Skeletal muscle tissue (tissue), 3 donors: ENCODE measurements at regions not wholly inside any gene's neighbourhood (a gene's known extent, or its start where the extent isn't known, plus 50 kb on each side); places are given as distances from the start of the nearest gene placed in this dataset.

Experiments
- H3K27ac ChIP-seq: one replicate; pipeline ENCODE4 v1.7.0; 2013; ENCODE audit warnings: mild to moderate bottlenecking, low read depth, low read length, inconsistent platforms
- H3K27me3 ChIP-seq, 3 donors: one replicate each; pipeline ENCODE4 v1.7.0; 2013; ENCODE audit warnings: low read length in 3 of 3; ENCODE audit not compliant: control insufficient read depth in 3 of 3, insufficient read depth in 3 of 3
- H3K36me3 ChIP-seq, 3 donors: one replicate each; pipeline ENCODE4 v1.7.0; 2013; ENCODE audit warnings: low read length in 3 of 3; ENCODE audit not compliant: control insufficient read depth in 3 of 3, insufficient read depth in 3 of 3
- H3K4me1 ChIP-seq, 3 donors: one replicate each; pipeline ENCODE4 v1.7.0; 2013; ENCODE audit warnings: low read length in 3 of 3, mild to moderate bottlenecking in 3 of 3; ENCODE audit not compliant: control insufficient read depth in 3 of 3, insufficient read depth in 3 of 3
- H3K4me3 ChIP-seq, 3 donors: one replicate each; pipeline ENCODE4 v1.7.0; 2013; ENCODE audit warnings: low read length in 3 of 3
- H3K9ac ChIP-seq, 3 donors: one replicate each; pipeline ENCODE4 v1.7.0; 2013; ENCODE audit warnings: low read length in 3 of 3, mild to moderate bottlenecking in 3 of 3, moderate library complexity in 2 of 3, low read depth in 1 of 3
- H3K9me3 ChIP-seq, 3 donors: one replicate each; pipeline ENCODE4 v1.7.0; 2013; ENCODE audit warnings: low read length in 3 of 3; ENCODE audit not compliant: control insufficient read depth in 3 of 3
- donor health status: Osteomylitis.

DNA sequence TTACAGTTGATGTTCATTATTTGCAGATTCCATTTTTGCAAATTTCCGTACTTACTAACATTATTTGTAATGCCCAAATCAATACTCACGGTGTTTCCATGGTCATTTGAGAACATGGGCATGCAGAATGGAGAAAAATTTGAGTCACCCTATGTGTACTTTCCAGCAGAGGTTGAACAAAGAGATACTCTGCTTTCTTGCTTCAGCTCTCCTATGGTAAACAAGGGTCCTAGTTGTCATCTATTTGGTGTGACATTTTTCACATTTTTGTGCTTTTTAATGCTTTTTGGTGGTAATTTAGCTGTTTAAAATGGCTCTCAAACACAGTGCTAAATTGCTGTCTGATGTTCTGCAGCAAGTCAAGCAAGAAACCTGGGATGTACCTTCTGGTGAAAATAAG is 444.4 kb upstream of the CELF4 start:
- Histone ChIP-seq H3K9ac (no peak overlapping the region), H3K9me3 (no peaks in the 10 kb centered on the region), H3K27me3 (no peaks in the 10 kb centered on the region), H3K27ac (no peak overlapping the region), H3K4me3 (no peak overlapping the region), H3K4me1 (no peaks in the 10 kb centered on the region), H3K36me3 (no peaks in the 10 kb centered on the region)

DNA sequence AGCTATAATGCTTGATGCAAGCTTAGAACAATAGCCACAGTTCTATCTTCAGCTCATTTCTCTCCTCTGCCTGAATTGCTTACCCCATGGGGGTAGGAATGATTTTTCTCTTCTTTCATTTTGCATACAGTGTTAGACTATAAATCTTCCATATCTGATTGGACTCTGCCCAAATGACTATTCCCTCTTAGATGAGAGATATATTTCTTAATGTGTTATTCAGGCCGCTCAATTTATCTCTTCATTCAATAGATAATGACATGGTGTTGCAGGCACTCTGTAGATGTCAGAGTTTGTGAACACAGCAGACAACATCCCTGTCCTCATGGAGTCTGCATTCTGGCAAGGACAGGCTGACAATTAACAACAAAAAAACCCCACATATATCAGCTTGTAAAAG is 443.7 kb upstream of the CELF4 start:
- no peak overlapping the region for H3K9ac ChIP-seq
- no peak overlapping the region for H3K4me3 ChIP-seq
- H3K4me1 ChIP-seq = no peaks in the 10 kb centered on the region
- H3K27me3 ChIP-seq = no peaks in the 10 kb centered on the region
- H3K36me3 ChIP-seq = no peaks in the 10 kb centered on the region
- H3K9me3 ChIP-seq = no peaks in the 10 kb centered on the region
- no peak overlapping the region for H3K27ac ChIP-seq

DNA sequence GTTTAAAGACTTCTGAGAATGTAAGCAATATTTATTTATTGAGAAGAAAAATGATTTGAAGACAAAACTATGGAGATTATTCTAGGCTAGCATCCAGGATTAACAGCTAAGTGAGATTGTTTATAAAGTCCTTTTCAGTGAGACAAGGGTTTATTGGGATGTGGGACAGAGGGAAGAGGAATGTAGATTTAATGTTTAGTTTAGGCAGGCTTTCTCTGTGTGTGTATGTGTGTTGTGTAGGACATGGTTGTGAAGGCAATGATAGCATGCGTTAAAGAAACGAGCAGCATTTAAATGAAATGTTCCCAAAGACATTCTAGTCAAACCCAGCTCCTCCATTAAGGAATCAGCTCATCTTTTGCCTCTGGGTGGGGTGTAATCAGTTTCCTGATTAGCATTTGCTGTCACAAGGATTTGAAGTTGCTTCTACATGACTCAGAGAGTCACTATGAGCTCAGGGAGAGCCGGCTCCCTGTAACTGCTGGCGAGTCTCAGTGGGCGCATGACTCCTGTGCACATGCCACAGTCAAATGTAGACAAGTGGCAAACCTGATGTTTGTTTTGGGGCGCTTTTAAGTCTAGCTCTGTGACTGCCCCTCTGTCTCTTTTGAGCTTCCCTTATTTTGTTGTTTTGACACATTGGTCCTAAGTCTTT is 442.2 kb upstream of the CELF4 start:
- Histone ChIP-seq H3K9ac (no peak overlapping the region), H3K4me1 (no peaks in the 10 kb centered on the region), H3K27ac (no peak overlapping the region), H3K27me3 (no peaks in the 10 kb centered on the region), H3K9me3 (no peaks in the 10 kb centered on the region), H3K36me3 (no peaks in the 10 kb centered on the region), H3K4me3 (no peak overlapping the region)

DNA sequence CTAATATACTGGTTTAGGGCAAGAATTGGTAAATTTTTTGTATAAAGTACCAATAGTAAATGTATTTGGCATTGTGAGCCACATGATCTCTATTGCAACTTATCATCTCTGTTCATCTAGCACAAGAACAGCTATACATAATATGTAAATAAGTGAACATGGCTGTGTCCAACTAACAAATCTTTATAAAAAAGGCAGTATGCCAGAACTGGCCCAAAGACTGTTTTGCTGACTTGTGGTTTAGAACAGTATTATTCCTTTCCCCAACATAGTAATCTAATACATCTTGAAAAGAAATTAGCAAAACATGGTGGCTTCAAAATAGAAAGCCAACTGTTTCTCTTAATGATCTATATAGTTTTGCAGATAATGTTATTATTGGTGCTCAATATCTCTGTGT is 441.4 kb upstream of the CELF4 start:
- no peaks in the 10 kb centered on the region for H3K4me1 ChIP-seq
- no peak overlapping the region for H3K4me3 ChIP-seq

DNA sequence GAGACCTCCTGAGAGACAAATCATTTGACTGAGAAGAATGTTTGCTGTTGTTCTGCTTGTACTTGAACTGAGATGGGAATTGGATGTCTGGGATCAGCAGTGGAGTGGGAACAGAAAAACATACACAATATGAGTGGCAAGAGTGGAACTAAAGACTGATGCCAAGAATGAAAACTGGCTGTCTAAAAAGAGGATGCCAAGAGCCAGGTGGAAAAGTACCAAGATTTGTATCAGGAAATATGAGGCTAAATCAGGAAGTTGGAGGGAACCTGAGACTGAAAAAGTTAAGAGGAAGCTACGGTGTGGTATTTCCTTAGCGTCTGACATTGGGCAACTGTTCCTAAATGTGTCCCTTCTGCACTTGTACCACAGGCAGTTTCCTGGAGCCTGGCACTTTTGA is 440.9 kb upstream of the CELF4 start:
- H3K27ac ChIP-seq = no peak overlapping the region
- no peaks in the 10 kb centered on the region for H3K9me3 ChIP-seq
- no peaks in the 10 kb centered on the region for H3K4me1 ChIP-seq
- no peaks in the 10 kb centered on the region for H3K36me3 ChIP-seq
- H3K4me3 ChIP-seq = no peak overlapping the region
- no peak overlapping the region for H3K9ac ChIP-seq
- no peaks in the 10 kb centered on the region for H3K27me3 ChIP-seq

More for the DNA sequence above, 441.4 kb upstream of the CELF4 start:
- H3K9ac ChIP-seq = no peak overlapping the region
- H3K27ac ChIP-seq = no peak overlapping the region
- H3K9me3 ChIP-seq = no peaks in the 10 kb centered on the region
- no peaks in the 10 kb centered on the region for H3K27me3 ChIP-seq
- H3K36me3 ChIP-seq = no peaks in the 10 kb centered on the region

DNA sequence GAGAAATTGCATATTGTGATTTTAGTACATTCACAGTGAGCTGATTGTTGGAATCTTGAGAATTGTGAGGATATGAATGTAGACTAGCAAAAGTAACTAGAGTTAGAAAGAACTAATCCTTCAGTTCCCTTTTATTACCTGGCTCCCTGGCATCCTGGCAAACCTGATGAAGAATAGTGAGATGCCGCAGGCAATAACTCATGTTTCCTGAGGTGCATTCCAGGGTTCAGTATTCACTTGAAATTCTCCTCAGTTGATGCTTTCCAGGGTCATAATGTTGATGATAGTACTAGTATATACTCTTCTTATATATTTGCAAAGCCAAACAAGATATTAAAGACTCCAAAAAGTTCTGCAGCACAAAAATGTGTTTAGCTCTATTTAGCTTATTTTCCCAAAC is 432.1 kb upstream of the CELF4 start:
- Histone ChIP-seq H3K9me3 (no peaks in the 10 kb centered on the region), H3K27ac (no peak overlapping the region), H3K9ac (no peak overlapping the region), H3K27me3 (peaks cover 0 to 3% (median 0%) of the 10 kb centered on the region in 3 donors), H3K36me3 (no peaks in the 10 kb centered on the region), H3K4me3 (no peak overlapping the region), H3K4me1 (no peaks in the 10 kb centered on the region)

DNA sequence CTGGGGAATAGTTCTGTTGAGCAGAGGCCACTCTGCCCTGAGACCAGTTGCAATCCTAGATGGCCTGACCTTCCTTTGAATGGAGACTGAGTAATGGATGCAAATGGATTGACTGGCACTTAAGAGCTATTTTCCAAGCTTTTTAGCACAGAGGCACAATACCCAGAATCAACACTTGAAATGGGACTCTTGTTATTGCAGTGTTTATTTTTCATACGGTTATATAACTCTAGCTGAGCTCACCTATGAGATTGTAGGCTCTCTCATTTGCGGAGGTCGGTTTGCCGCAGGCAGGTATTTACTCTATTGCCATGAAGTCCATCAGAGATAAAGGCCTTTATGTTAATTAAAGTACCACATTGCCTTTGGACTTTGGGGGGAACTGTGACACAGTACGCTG is 422.3 kb upstream of the CELF4 start:
- Histone ChIP-seq H3K27me3 (no peaks in the 10 kb centered on the region), H3K4me1 (no peaks in the 10 kb centered on the region), H3K4me3 (no peak overlapping the region), H3K27ac (no peak overlapping the region), H3K9me3 (no peaks in the 10 kb centered on the region), H3K9ac (no peak overlapping the region), H3K36me3 (no peaks in the 10 kb centered on the region)

DNA sequence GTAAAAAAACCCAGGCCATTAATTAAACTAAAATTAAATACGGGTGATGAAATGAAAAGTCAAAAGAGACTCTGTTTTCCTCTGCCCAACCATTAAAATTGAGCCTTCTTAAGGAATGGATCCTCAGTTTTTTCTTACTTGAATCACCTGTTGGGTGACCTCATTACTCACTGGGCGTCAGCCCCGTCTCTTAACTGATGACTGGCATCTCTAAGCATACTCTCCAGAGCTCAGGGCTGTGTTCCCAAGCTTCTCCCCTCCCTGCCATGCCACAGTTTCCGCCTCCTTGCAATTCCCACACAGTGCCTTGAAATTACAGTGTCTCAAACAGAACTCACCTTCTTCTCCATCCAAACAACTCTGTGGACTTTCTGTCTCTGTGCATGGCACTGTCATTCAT is 421.1 kb upstream of the CELF4 start:
- Histone ChIP-seq H3K4me1 (no peaks in the 10 kb centered on the region), H3K27ac (no peak overlapping the region), H3K4me3 (no peak overlapping the region), H3K9me3 (no peaks in the 10 kb centered on the region), H3K9ac (no peak overlapping the region), H3K27me3 (no peaks in the 10 kb centered on the region), H3K36me3 (no peaks in the 10 kb centered on the region)

DNA sequence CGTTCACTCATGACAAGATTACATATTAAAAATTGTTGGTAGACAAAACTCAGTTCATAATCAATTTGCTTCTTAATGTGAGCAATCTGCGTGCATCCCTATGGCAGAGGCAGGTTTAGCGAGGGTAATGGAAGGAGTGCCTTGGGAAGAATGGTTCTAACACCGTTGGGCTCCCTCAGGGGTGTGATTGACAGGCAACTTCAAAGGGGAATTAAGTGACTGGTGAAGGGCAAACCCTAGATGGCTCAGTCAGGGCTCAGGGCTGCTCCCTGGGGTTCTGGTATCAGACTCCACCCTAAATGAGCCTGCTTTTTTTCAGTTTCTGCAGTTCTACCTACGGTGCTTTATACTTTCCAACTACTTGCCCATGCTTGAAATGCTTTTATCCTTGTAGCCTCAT is 419.5 kb upstream of the CELF4 start:
- H3K36me3 ChIP-seq = no peaks in the 10 kb centered on the region
- no peak overlapping the region for H3K27ac ChIP-seq
- H3K9ac ChIP-seq = no peak overlapping the region
- no peak overlapping the region for H3K4me3 ChIP-seq
- no peaks in the 10 kb centered on the region for H3K9me3 ChIP-seq
- H3K4me1 ChIP-seq = no peaks in the 10 kb centered on the region
- no peaks in the 10 kb centered on the region for H3K27me3 ChIP-seq

DNA sequence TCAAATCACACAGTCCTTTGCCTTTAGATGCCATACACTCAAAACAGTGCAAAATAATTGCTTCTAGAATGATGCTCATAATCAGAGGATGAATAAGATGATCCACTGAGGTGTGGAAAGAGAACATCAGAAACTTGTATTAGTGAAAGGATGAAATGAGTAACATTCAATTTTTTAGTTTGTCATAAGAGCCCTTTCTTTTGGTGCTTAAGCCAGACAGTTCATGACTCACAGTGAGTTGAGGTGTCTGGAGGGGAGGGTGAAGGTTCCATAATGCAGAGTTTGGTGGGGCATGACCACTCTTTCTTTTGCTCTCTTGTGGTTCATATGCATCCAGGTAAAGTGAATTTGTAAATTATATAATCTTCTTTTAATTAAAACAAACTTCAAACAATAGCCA is 415.0 kb upstream of the CELF4 start:
- Histone ChIP-seq H3K36me3 (no peaks in the 10 kb centered on the region), H3K27ac (no peak overlapping the region), H3K4me3 (no peak overlapping the region), H3K27me3 (no peaks in the 10 kb centered on the region), H3K4me1 (no peaks in the 10 kb centered on the region), H3K9me3 (no peaks in the 10 kb centered on the region), H3K9ac (no peak overlapping the region)

DNA sequence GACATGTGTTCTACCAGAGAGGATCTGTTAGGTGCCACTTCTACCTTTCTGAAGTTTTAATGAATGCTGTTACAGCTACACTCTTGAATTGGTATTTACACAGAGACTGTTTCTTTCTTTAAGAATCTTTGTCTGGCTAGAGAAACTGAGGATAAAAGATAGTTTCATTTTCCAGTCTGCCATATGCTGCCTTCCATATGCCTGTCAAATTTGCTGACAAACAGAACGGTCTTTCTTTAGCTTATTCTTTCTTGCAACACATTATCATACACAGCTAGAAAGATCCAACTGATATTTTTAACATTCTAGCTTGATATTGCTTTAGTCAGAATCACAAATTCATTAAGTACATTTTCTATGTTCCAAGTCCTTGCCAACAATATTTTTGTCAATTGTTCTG is 409.8 kb upstream of the CELF4 start:
- Histone ChIP-seq H3K27ac (no peak overlapping the region), H3K4me3 (no peak overlapping the region), H3K36me3 (no peaks in the 10 kb centered on the region), H3K4me1 (no peaks in the 10 kb centered on the region), H3K9me3 (no peaks in the 10 kb centered on the region), H3K9ac (no peak overlapping the region), H3K27me3 (no peaks in the 10 kb centered on the region)
